IMR-90 (cell line): ENCODE measurements at regions not wholly inside any gene's neighbourhood (a gene's known extent, or its start where the extent isn't known, plus 50 kb on each side); places are given as distances from the start of the nearest gene placed in this dataset.

Experiments used
- ATAC-seq: fragments of 200-7000 bp; cut with Tn5 transposase; 2 replicates; pipeline ENCODE4 v1.9.1; 2020; ENCODE audit warnings: low read depth, mild to moderate bottlenecking, moderate library complexity
- BruUV-seq: library from RNA; stranded (reverse); fragments of 400-500 nt; replicated peaks from 2 replicates; lab custom pipeline; 2021; lab: Mats Ljungman, UMichigan
- CTCF ChIA-PET: fragments of 300-600 bp; formaldehyde crosslinking; extraction: SDS; loops from one replicate; lab custom pipeline; 2021; ENCODE audit warnings: antibody characterized with exemption; lab: Yijun Ruan, JAX
- POLR2A ChIA-PET: fragments of 300-600 bp; sonication (Branson Sonifier 250); formaldehyde crosslinking; loops from one replicate; lab custom pipeline; 2022; ENCODE audit warnings: antibody characterized with exemption; ENCODE audit not compliant: unreplicated experiment; lab: Charles Lee
- DNase-seq: peaks from one replicate; pipeline ENCODE4 v3.0.0; 2013
- H2AFZ ChIP-seq: replicated peaks from 2 replicates; pipeline ENCODE3; 2013; ENCODE audit warnings: low read length, mild to moderate bottlenecking; ENCODE audit not compliant: poor library complexity
- H2AK5ac ChIP-seq: 2 replicates; pipeline ENCODE4 v1.6.1; 2013; ENCODE audit warnings: low read depth, low read length, inconsistent platforms
- H2AK9ac ChIP-seq: replicated peaks from 2 replicates; pipeline ENCODE3; 2013; ENCODE audit warnings: mild to moderate bottlenecking, low read depth, low read length, moderate library complexity; ENCODE audit not compliant: poor library complexity
- H2BK120ac ChIP-seq: 2 replicates; pipeline ENCODE4 v1.6.1; 2013; ENCODE audit warnings: low read depth, low read length, inconsistent platforms
- H2BK15ac ChIP-seq: 3 replicates; pipeline ENCODE4 v1.6.1; 2013; ENCODE audit warnings: low read depth, low read length, inconsistent platforms
- H2BK20ac ChIP-seq: 2 replicates; pipeline ENCODE4 v1.6.1; 2013; ENCODE audit warnings: low read depth, mild to moderate bottlenecking, inconsistent platforms, low read length, moderate library complexity
- H2BK5ac ChIP-seq: 2 replicates; pipeline ENCODE4 v1.6.1; 2013; ENCODE audit warnings: mild to moderate bottlenecking, low read depth, low read length, inconsistent platforms; ENCODE audit not compliant: poor library complexity, severe bottlenecking
- H3K14ac ChIP-seq: replicated peaks from 2 replicates; pipeline ENCODE4 v1.6.1; 2013; ENCODE audit warnings: low read depth, low read length, inconsistent platforms
- H3K18ac ChIP-seq: 2 replicates; pipeline ENCODE4 v1.6.1; 2013; ENCODE audit warnings: low read depth, low read length, control low read depth
- H3K23ac ChIP-seq: 2 replicates; pipeline ENCODE4 v1.6.1; 2013; ENCODE audit warnings: low read depth, low read length, inconsistent platforms
- H3K27ac ChIP-seq: 2 replicates; pipeline ENCODE4 v1.5.1; 2013; ENCODE audit warnings: mild to moderate bottlenecking, control low read depth, low read length; ENCODE audit not compliant: insufficient read depth
- H3K27me3 ChIP-seq: 2 replicates; pipeline ENCODE4 v1.6.1; 2013; ENCODE audit warnings: low read length; ENCODE audit not compliant: control insufficient read depth, insufficient read depth
- H3K36me3 ChIP-seq: 2 replicates; pipeline ENCODE4 v1.6.1; 2013; ENCODE audit warnings: low read length, mixed read lengths; ENCODE audit not compliant: control insufficient read depth, insufficient read depth
- H3K4ac ChIP-seq: 2 replicates; pipeline ENCODE4 v1.6.1; 2013; ENCODE audit warnings: low read depth, low read length, inconsistent platforms
- H3K4me1 ChIP-seq: 2 replicates; pipeline ENCODE4 v1.6.1; 2013; ENCODE audit warnings: low read length, mixed read lengths; ENCODE audit not compliant: control insufficient read depth, insufficient read depth
- H3K4me2 ChIP-seq: 2 replicates; pipeline ENCODE4 v1.6.1; 2013; ENCODE audit warnings: low read depth, mild to moderate bottlenecking, control low read depth, low read length, moderate library complexity
- H3K4me3 ChIP-seq: 2 replicates; pipeline ENCODE4 v1.5.1; 2013; ENCODE audit warnings: low read depth, mild to moderate bottlenecking, control low read depth, low read length, moderate library complexity; ENCODE audit not compliant: insufficient read depth
- H3K56ac ChIP-seq: 2 replicates; pipeline ENCODE4 v1.6.1; 2013; ENCODE audit warnings: low read length, inconsistent platforms; ENCODE audit not compliant: insufficient read depth; ENCODE audit errors: extremely low read depth
- H3K79me1 ChIP-seq, 2 experiments: 2 replicates each; pipeline ENCODE4 v1.6.1; 2013; ENCODE audit warnings: low read length in 2 of 2, inconsistent platforms in 1 of 2, low read depth in 1 of 2
- H3K9ac ChIP-seq: 2 replicates; pipeline ENCODE4 v1.6.1; 2013; ENCODE audit warnings: low read depth, low read length, control low read depth
- H3K9me1 ChIP-seq: 2 replicates; pipeline ENCODE4 v1.6.1; 2013; ENCODE audit warnings: low read length, inconsistent platforms; ENCODE audit not compliant: insufficient read depth
- H3K9me3 ChIP-seq: 2 replicates; pipeline ENCODE4 v1.6.1; 2013; ENCODE audit warnings: low read length; ENCODE audit not compliant: control insufficient read depth, insufficient read depth
- H4K20me1 ChIP-seq: 2 replicates; pipeline ENCODE4 v1.6.1; 2013; ENCODE audit warnings: low read length, inconsistent platforms; ENCODE audit not compliant: insufficient read depth
- H4K5ac ChIP-seq: 2 replicates; pipeline ENCODE4 v1.6.1; 2013; ENCODE audit warnings: mild to moderate bottlenecking, low read depth, low read length, control low read depth
- H4K8ac ChIP-seq, 2 experiments: 2 replicates each; pipeline ENCODE4 v1.6.1; 2013; ENCODE audit warnings: low read depth in 2 of 2, low read length in 2 of 2, control low read depth in 1 of 2, inconsistent platforms in 1 of 2
- H4K91ac ChIP-seq: 2 replicates; pipeline ENCODE4 v1.6.1; 2013; ENCODE audit warnings: low read depth, low read length, inconsistent platforms; ENCODE audit not compliant: insufficient read depth
- BHLHE40 ChIP-seq: fragments of 150-350 bp; IDR thresholded peaks from 2 replicates; pipeline ENCODE4 v1.6.1; 2016; ENCODE audit warnings: mild to moderate bottlenecking, low read depth, low read length
- FOS ChIP-seq: fragments of 150-350 bp; IDR thresholded peaks from 2 replicates; pipeline ENCODE4 v1.6.1; 2016; ENCODE audit warnings: low read depth, low read length
- MAZ ChIP-seq: IDR thresholded peaks from 2 replicates; pipeline ENCODE4 v1.6.1; 2012; ENCODE audit warnings: low read depth, mild to moderate bottlenecking, low read length, improper control_type of control experiment, moderate library complexity, borderline replicate concordance
- NFE2L2 ChIP-seq: fragments of 150-350 bp; IDR thresholded peaks from 2 replicates; pipeline ENCODE4 v1.6.1; 2016; ENCODE audit warnings: low read depth, mild to moderate bottlenecking, low read length
- POLR2A ChIP-seq: IDR thresholded peaks from 2 replicates; pipeline ENCODE4 v1.6.1; 2012; ENCODE audit warnings: mild to moderate bottlenecking, low read depth, low read length
- RAD21 ChIP-seq: IDR thresholded peaks from 2 replicates; pipeline ENCODE4 v1.6.1; 2012; ENCODE audit warnings: low read length, improper control_type of control experiment
- WGBS, 2 experiments: methylation state at CpG; one replicate each; pipeline versions ENCODE4 v1.1.5 to v1.1.7; 2013; ENCODE audit warnings: missing lambda C conversion rate in 2 of 2; ENCODE audit not compliant: insufficient read length in 1 of 2; ENCODE audit errors: extremely low coverage in 2 of 2; 5-methylcytosine and 5-hydroxymethylcytosine counted together
- dilution Hi-C: fragments of 300-500 bp; cut with HindIII; formaldehyde crosslinking; loops from one replicate; pipeline ENCODE4 v1.14.3; 2018; ENCODE audit warnings: low sequenced_read_pairs; ENCODE audit not compliant: unreplicated experiment
- in situ Hi-C: fragments of 300-500 bp; cut with MboI; formaldehyde crosslinking; loops from 3 replicates; pipeline ENCODE4 v1.14.3; 2019; ENCODE audit warnings: low sequenced_read_pairs, inconsistent platforms, mixed read lengths
- intact Hi-C: fragments of 100-400 bp; cut with micrococcal nuclease; formaldehyde crosslinking; loops from 2 replicates; pipeline ENCODE4 v1.10.0; 2022
- TF ChIP-seq, protein P1 (sequence below): fragments of 150-350 bp; IDR thresholded peaks from 2 replicates; pipeline ENCODE4 v1.6.1; 2016; ENCODE audit warnings: low read depth, mild to moderate bottlenecking, low read length, moderate library complexity, borderline replicate concordance

DNA sequence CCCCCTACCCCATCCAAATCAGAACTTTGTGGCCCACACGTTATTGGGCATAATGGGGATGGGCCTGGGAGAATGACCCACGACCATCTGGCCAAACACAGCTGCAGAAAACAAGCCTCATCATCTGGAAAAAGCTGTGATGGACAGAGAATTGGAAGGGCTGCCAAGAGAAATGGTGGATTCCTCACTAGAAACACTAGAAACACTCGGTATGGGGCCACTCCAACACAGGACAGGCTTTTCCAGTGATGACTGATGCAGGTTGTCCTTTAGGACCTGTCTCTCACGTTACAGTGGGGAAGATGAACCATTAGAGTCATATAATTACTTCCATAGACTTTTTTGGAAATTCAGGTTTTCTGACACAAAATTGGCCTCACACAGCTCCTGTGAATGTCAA, 172.4 kb upstream of the TARS1 start:
- no peak overlapping the region for H3K56ac ChIP-seq
- CTCF ChIA-PET, result interaction anchor here (0.7 to 0.9 kb wide), 2 partner anchors 14 to 31 kb away, joined by 3 to 4 read pairs; no protein-coding TSS in a partner anchor
- H3K14ac ChIP-seq, result peak overlapping the region; percentile 17; the same call in 1 of the 2 replicates
- H2AFZ ChIP-seq, result no peak overlapping the region
- dilution Hi-C loops (no loop called here), in situ Hi-C loops (no loop called here), intact Hi-C loops (no loop called here)
- H3K23ac ChIP-seq, result no peak overlapping the region
- POLR2A ChIA-PET, result no interaction called here
- no peaks in the 10 kb centered on the region for H3K27me3 ChIP-seq
- no peaks in the 10 kb centered on the region for H3K36me3 ChIP-seq
- H3K27ac ChIP-seq, result no peak overlapping the region
- no peak overlapping the region; the same call in 1 of the 2 replicates for H2BK120ac ChIP-seq
- peak overlapping the region; percentile 13; the same call in 1 of the 2 replicates for H4K91ac ChIP-seq
- H3K4ac ChIP-seq, result peak overlapping the region; percentile 16; the same call in 1 of the 2 replicates
- no peak overlapping the region for H2AK5ac ChIP-seq
- no peak overlapping the region for H3K4me2 ChIP-seq
- no peak overlapping the region for H4K5ac ChIP-seq
- no peak overlapping the region for H2BK20ac ChIP-seq
- H3K9me3 ChIP-seq, result no peaks in the 10 kb centered on the region
- ATAC-seq (no peak), DNase-seq (no peak)
- no peak overlapping the region for H3K18ac ChIP-seq
- no peak overlapping the region for H3K4me3 ChIP-seq
- peak overlapping the region; percentile 78; the same call in 2 of the 3 replicates for H2BK15ac ChIP-seq
- H3K79me1 ChIP-seq, result no peaks in the 10 kb centered on the region
- no peak overlapping the region for H3K9ac ChIP-seq
- no peak overlapping the region for H2AK9ac ChIP-seq
- peaks cover 3% of the 10 kb centered on the region; the same call in 1 of the 2 replicates for H3K4me1 ChIP-seq
- H4K8ac ChIP-seq, result no peak overlapping the region
- no TSS peak for BruUV-seq
- no CpG with 5 or more reads among the region's 4 CpGs for WGBS, 2 experiments
- H3K9me1 ChIP-seq, result peaks cover 1% of the 10 kb centered on the region
- no peak overlapping the region for H2BK5ac ChIP-seq
- no peaks in the 10 kb centered on the region for H4K20me1 ChIP-seq
- TF ChIP-seq MAZ (no peak), FOS (no peak), BHLHE40 (no peak), NFE2L2 (no peak), POLR2A (no peak), RAD21 (no peak)
- TF ChIP-seq, protein P1, sequence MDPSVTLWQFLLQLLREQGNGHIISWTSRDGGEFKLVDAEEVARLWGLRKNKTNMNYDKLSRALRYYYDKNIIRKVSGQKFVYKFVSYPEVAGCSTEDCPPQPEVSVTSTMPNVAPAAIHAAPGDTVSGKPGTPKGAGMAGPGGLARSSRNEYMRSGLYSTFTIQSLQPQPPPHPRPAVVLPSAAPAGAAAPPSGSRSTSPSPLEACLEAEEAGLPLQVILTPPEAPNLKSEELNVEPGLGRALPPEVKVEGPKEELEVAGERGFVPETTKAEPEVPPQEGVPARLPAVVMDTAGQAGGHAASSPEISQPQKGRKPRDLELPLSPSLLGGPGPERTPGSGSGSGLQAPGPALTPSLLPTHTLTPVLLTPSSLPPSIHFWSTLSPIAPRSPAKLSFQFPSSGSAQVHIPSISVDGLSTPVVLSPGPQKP, result no peak
